GM12878 (cell line): ENCODE measurements at regions not wholly inside any gene's neighbourhood (a gene's known extent, or its start where the extent isn't known, plus 50 kb on each side); places are given as distances from the start of the nearest gene placed in this dataset.

Source experiments
- ATAC-seq: fragments of 200-7000 bp; cut with Tn5 transposase; 3 replicates; pipeline ENCODE4 v1.9.1; 2020; ENCODE audit warnings: mild to moderate bottlenecking, moderate library complexity
- BruUV-seq: library from RNA; stranded (reverse); fragments of 400-500 nt; replicated peaks from 2 replicates; lab custom pipeline; 2021; lab: Mats Ljungman, UMichigan
- CTCF ChIA-PET: fragments of 300-600 bp; sonication (Branson Sonifier 250); formaldehyde crosslinking; extraction: SDS; loops from one replicate; lab custom pipeline; 2021; ENCODE audit warnings: inconsistent platforms; lab: Yijun Ruan, JAX
- POLR2A ChIA-PET: fragments of 350-600 bp; formaldehyde crosslinking; extraction: SDS; loops from one replicate; lab custom pipeline; 2021; ENCODE audit warnings: inconsistent platforms; lab: Charles Lee
- RAD21 ChIA-PET: fragments of 300-600 bp; sonication (Branson Sonifier 250); formaldehyde crosslinking; loops from one replicate; lab custom pipeline; 2023; ENCODE audit warnings: antibody characterized with exemption; ENCODE audit not compliant: unreplicated experiment; lab: Charles Lee
- SMC1A ChIA-PET: fragments of 300-600 bp; sonication (Branson Sonifier 250); formaldehyde crosslinking; loops from one replicate; lab custom pipeline; 2023; ENCODE audit not compliant: unreplicated experiment, uncharacterized antibody; lab: Charles Lee
- DNase-seq: peaks from one replicate; pipeline ENCODE4 v3.0.0-alpha.2; 2011; ENCODE audit warnings: low read depth, low spot score
- FAIRE-seq: peaks from 3 replicates; lab custom pipeline; 2011; peaks lifted over from hg19 to GRCh38; lab: Jason Lieb, UNC
- H2AFZ ChIP-seq: 2 replicates; pipeline ENCODE4 v1.6.0; 2011; ENCODE audit warnings: low read depth, low read length, control low read depth; ENCODE audit not compliant: control insufficient read depth
- H3K27ac ChIP-seq: 2 replicates; pipeline ENCODE4 v1.5.1; 2011; ENCODE audit warnings: control low read depth; ENCODE audit not compliant: control insufficient read depth, insufficient read depth
- H3K27me3 ChIP-seq, 2 experiments: replicated peaks in 1 of 2; 2 replicates each; pipeline versions ENCODE4 v1.6.0 to v1.6.1; 2011; ENCODE audit warnings: low read length in 1 of 2; ENCODE audit not compliant: control insufficient read depth in 2 of 2, insufficient read depth in 2 of 2
- H3K36me3 ChIP-seq, 2 experiments: 2 replicates each; pipeline ENCODE4 v1.5.1; 2011; ENCODE audit warnings: low read length in 1 of 2; ENCODE audit not compliant: control insufficient read depth in 2 of 2, insufficient read depth in 2 of 2
- H3K4me1 ChIP-seq: 2 replicates; pipeline ENCODE4 v1.6.1; 2011; ENCODE audit warnings: mild to moderate bottlenecking, low read length, moderate library complexity, mixed read lengths; ENCODE audit not compliant: control insufficient read depth, insufficient read depth
- H3K4me2 ChIP-seq: 2 replicates; pipeline ENCODE4 v1.6.0; 2011; ENCODE audit warnings: control low read depth; ENCODE audit not compliant: control insufficient read depth, insufficient read depth
- H3K4me3 ChIP-seq: fragments of 200-600 bp; sonication (generic); 2 replicates; pipeline ENCODE4 v1.5.1; 2016
- H3K79me2 ChIP-seq: 2 replicates; pipeline ENCODE4 v1.6.0; 2011; ENCODE audit warnings: low read length; ENCODE audit not compliant: control insufficient read depth, insufficient read depth
- H3K9ac ChIP-seq: 2 replicates; pipeline ENCODE4 v1.8.0; 2011; ENCODE audit warnings: low read length, control low read depth, mixed read lengths; ENCODE audit not compliant: control insufficient read depth, insufficient read depth
- H3K9me3 ChIP-seq: replicated peaks from 3 replicates; pipeline ENCODE4 v1.5.1; 2011; ENCODE audit warnings: mild to moderate bottlenecking, low read length; ENCODE audit not compliant: control insufficient read depth, insufficient read depth
- H4K20me1 ChIP-seq: 2 replicates; pipeline ENCODE4 v1.6.0; 2011; ENCODE audit not compliant: control insufficient read depth, insufficient read depth
- BRCA1 ChIP-seq: IDR thresholded peaks from 2 replicates; pipeline ENCODE4 v1.6.1; 2011; ENCODE audit warnings: low read depth, low read length, improper control_type of control experiment
- CEBPZ ChIP-seq: fragments of 150-350 bp; IDR thresholded peaks from 2 replicates; pipeline ENCODE4 v1.6.1; 2016; ENCODE audit warnings: low read depth, low read length
- CTCF ChIP-seq, 3 experiments: IDR thresholded peaks in 2 of 3; conservative IDR thresholded peaks in 1 of 3; 2 replicates each; pipeline ENCODE4 v1.5.1; 2011; ENCODE audit warnings: low read depth in 3 of 3, low read length in 3 of 3, mild to moderate bottlenecking in 3 of 3, control low read depth in 2 of 3, moderate library complexity in 2 of 3, inconsistent platforms in 1 of 3, mixed read lengths in 1 of 3; ENCODE audit not compliant: control insufficient read depth in 2 of 3, insufficient read depth in 1 of 3; ENCODE audit errors: extremely low read depth in 1 of 3
- EGR1 ChIP-seq, 2 experiments: IDR thresholded peaks; 1 replicate in 1 of 2; 2 replicates in 1 of 2; pipeline ENCODE4 v1.6.1; 2011 to 2012; ENCODE audit warnings: low read depth in 2 of 2, low read length in 2 of 2, borderline replicate concordance in 1 of 2, mild to moderate bottlenecking in 1 of 2, moderate library complexity in 1 of 2
- KAT2A ChIP-seq: conservative IDR thresholded peaks from 2 replicates; pipeline ENCODE4 v1.6.1; 2011; ENCODE audit warnings: low read depth, low read length; ENCODE audit not compliant: control insufficient read depth
- SUZ12 ChIP-seq: fragments of 200-600 bp; sonication (generic); IDR thresholded peaks from one replicate; pipeline ENCODE4 v1.6.1; 2018; ENCODE audit warnings: antibody characterized with exemption, mild to moderate bottlenecking; ENCODE audit not compliant: unreplicated experiment
- WGBS: methylation state at CpG from one replicate; pipeline ENCODE4 v1.1.6; 2016; ENCODE audit warnings: low lambda C conversion rate; ENCODE audit not compliant: insufficient replicate concordance, insufficient coverage; ENCODE audit errors: missing lambda C conversion rate; 5-methylcytosine and 5-hydroxymethylcytosine counted together
- in situ Hi-C: fragments of 300-500 bp; cut with MboI; formaldehyde crosslinking; loops from 9 replicates; pipeline ENCODE4 v1.14.3; 2018; ENCODE audit warnings: mixed read lengths
- intact Hi-C: fragments of 100-400 bp; cut with micrococcal nuclease; formaldehyde crosslinking; loops from one replicate; pipeline ENCODE4 v1.14.2; 2022; ENCODE audit not compliant: unreplicated experiment

- FAIRE-seq: no peak
Measured at GRCh38 chr1:43067977-43068751, 103.9 kb downstream of the EBNA1BP2 start.

GRCh38 chr1:43067233-43067745, 104.8 kb downstream of the EBNA1BP2 start:
- no peak for FAIRE-seq
- WGBS: 77% methylated on average over 6 of the region's 6 CpGs
- no peak overlapping the region for H3K4me3 ChIP-seq
- H3K79me2 ChIP-seq: no peaks in the 10 kb centered on the region
- no peaks in the 10 kb centered on the region for H3K4me1 ChIP-seq
- DNase-seq: no peak
- no peaks in the 10 kb centered on the region for H4K20me1 ChIP-seq
- ATAC-seq: no peak
- H3K27me3 ChIP-seq: peaks cover 0 to 3% of the 10 kb centered on the region in 2 experiments; a peak in 1 of 4 replicates
- H3K36me3 ChIP-seq: no peaks in the 10 kb centered on the region
- H2AFZ ChIP-seq: no peak overlapping the region
- H3K9me3 ChIP-seq: no peaks in the 10 kb centered on the region
- intact Hi-C loops (no loop called here), in situ Hi-C loops (loop anchor here (5.0 kb wide), 2 partner anchors 145 to 285 kb away; partner anchors contain the start of gene TMEM269)
- no peak overlapping the region for H3K4me2 ChIP-seq
- no peak overlapping the region for H3K9ac ChIP-seq
- RAD21 ChIA-PET: interaction anchor here (2.4 kb wide), 1 partner anchor 145 kb away, joined by 6 read pairs; no protein-coding TSS in a partner anchor
- SMC1A ChIA-PET: no interaction called here
- BruUV-seq: no TSS peak
- POLR2A ChIA-PET: no interaction called here
- TF ChIP-seq CTCF (IDR thresholded peaks at IDR 0.05 in 2 of 3, conservative IDR thresholded peaks at IDR 0.05 in 1 of 3; ENCODE audit: control insufficient read depth in 2 of 3, extremely low read depth in 1 of 3, insufficient read depth in 1 of 3, low read depth in 3 of 3, low read length in 3 of 3) (no peak), BRCA1 (no peak), KAT2A (no peak), CEBPZ (no peak)
- CTCF ChIA-PET: no interaction called here
- H3K27ac ChIP-seq: no peak overlapping the region

More at GRCh38 chr1:43067977-43068751, 103.9 kb downstream of the EBNA1BP2 start:
- Histone ChIP-seq H3K27ac (no peak overlapping the region), H3K9ac (no peak overlapping the region), H3K4me2 (peak overlapping the region; percentile 66; the same call in 1 of the 2 replicates), H4K20me1 (no peaks in the 10 kb centered on the region), H3K4me1 (peaks cover 5% of the 10 kb centered on the region; the same call in 1 of the 2 replicates), H2AFZ (peak overlapping the region; percentile 63), H3K79me2 (no peaks in the 10 kb centered on the region), H3K27me3 (peaks cover 0 to 3% of the 10 kb centered on the region in 2 experiments; a peak in 1 of 4 replicates), H3K4me3 (no peak overlapping the region), H3K36me3 (no peaks in the 10 kb centered on the region), H3K9me3 (no peaks in the 10 kb centered on the region)
- SMC1A ChIA-PET: no interaction called here
- intact Hi-C loops: no loop called here
- POLR2A ChIA-PET: no interaction called here
- in situ Hi-C loops: loop anchor here (5.0 kb wide), 2 partner anchors 146 to 286 kb away; partner anchors contain the start of gene TMEM269
- DNase-seq: no peak
- RAD21 ChIA-PET: no interaction called here
- WGBS: 29% methylated on average over 31 of the region's 60 CpGs
- CTCF ChIA-PET: interaction anchor here (9.1 kb wide), 1 partner anchor 153 kb away, joined by 383 read pairs; no protein-coding TSS in a partner anchor
- ATAC-seq: no peak; the same call in 1 of the 3 replicates
- TF ChIP-seq SUZ12 (no peak), EGR1 (IDR thresholded peaks at IDR 0.05; ENCODE audit: borderline replicate concordance in 1 of 2, low read depth in 2 of 2, low read length in 2 of 2) (peak in 1 of 2 experiments; percentile 32; a peak in 1 of 3 replicates)
- BruUV-seq: no TSS peak
